HUES48 (cell line): ENCODE measurements at regions not wholly inside any gene's neighbourhood (a gene's known extent, or its start where the extent isn't known, plus 50 kb on each side); places are given as distances from the start of the nearest gene placed in this dataset.
"Not testable (repeated sequence)": the region's sequence is repeated elsewhere in the genome, so short reads cannot be mapped to it uniquely, and the experiment has no call there.

Experiments used
- H3K27ac ChIP-seq: one replicate; pipeline ENCODE4 v1.7.0; 2013; ENCODE audit warnings: low read depth, low read length, inconsistent platforms
- H3K27me3 ChIP-seq: 2 replicates; pipeline ENCODE4 v1.6.1; 2013; ENCODE audit warnings: mild to moderate bottlenecking, low read length; ENCODE audit not compliant: control insufficient read depth, insufficient read depth
- H3K36me3 ChIP-seq: 2 replicates; pipeline ENCODE4 v1.6.1; 2013; ENCODE audit warnings: low read length; ENCODE audit not compliant: control insufficient read depth, insufficient read depth
- H3K4me1 ChIP-seq: 2 replicates; pipeline ENCODE4 v1.6.1; 2013; ENCODE audit warnings: mild to moderate bottlenecking, low read length; ENCODE audit not compliant: control insufficient read depth, insufficient read depth
- H3K4me3 ChIP-seq: 2 replicates; pipeline ENCODE4 v1.5.1; 2013; ENCODE audit warnings: mild to moderate bottlenecking, low read depth, low read length
- H3K9ac ChIP-seq: 2 replicates; pipeline ENCODE4 v1.6.1; 2013; ENCODE audit warnings: mild to moderate bottlenecking, low read depth, low read length, moderate library complexity
- H3K9me3 ChIP-seq: 2 replicates; pipeline ENCODE4 v1.6.1; 2013; ENCODE audit warnings: low read length; ENCODE audit not compliant: control insufficient read depth, insufficient read depth

GRCh38 chr9:30925635-30926034 lies 1458.8 kb upstream of the ACO1 start:
- Histone ChIP-seq H3K36me3 (no peaks in the 10 kb centered on the region), H3K27ac (no peak overlapping the region), H3K9me3 (no peaks in the 10 kb centered on the region), H3K9ac (no peak overlapping the region), H3K4me3 (no peak overlapping the region), H3K27me3 (no peaks in the 10 kb centered on the region), H3K4me1 (no peaks in the 10 kb centered on the region)

DNA sequence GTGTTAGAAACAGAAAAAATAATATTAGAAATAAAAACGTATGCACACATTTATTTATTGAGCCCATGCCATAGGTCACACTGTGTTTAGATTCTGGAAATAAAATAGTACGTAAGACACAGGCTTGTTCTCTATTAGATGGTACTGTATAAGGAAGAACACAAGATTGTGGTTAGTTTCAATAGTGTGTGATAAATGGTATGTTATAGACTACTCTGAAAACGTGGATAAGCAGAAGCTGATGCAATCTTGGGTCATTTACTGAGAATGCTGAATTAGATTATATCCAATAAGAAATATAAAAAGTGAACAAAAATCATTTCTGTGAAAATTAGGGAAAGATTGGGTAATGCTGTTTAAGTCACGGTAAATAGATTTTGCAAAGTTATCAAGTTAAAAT lies 1456.4 kb upstream of the ACO1 start:
- no peaks in the 10 kb centered on the region for H3K36me3 ChIP-seq
- no peak overlapping the region for H3K4me3 ChIP-seq
- H3K27ac ChIP-seq = no peak overlapping the region
- H3K27me3 ChIP-seq = no peaks in the 10 kb centered on the region
- H3K9ac ChIP-seq = no peak overlapping the region
- no peaks in the 10 kb centered on the region for H3K4me1 ChIP-seq
- no peaks in the 10 kb centered on the region for H3K9me3 ChIP-seq

- Histone ChIP-seq H3K36me3 (no peaks in the 10 kb centered on the region), H3K4me3 (no peak overlapping the region), H3K9me3 (no peaks in the 10 kb centered on the region), H3K27ac (no peak overlapping the region), H3K27me3 (no peaks in the 10 kb centered on the region), H3K4me1 (no peaks in the 10 kb centered on the region), H3K9ac (no peak overlapping the region)
These were observed 1452.2 kb upstream of the ACO1 start for GRCh38 chr9:30932226-30932625.

- Histone ChIP-seq H3K36me3 (no peaks in the 10 kb centered on the region), H3K27ac (no peak overlapping the region), H3K4me1 (no peaks in the 10 kb centered on the region), H3K27me3 (no peaks in the 10 kb centered on the region), H3K9ac (no peak overlapping the region), H3K4me3 (no peak overlapping the region), H3K9me3 (no peaks in the 10 kb centered on the region)
These were observed 1448.7 kb upstream of the ACO1 start for GRCh38 chr9:30935730-30936129.

GRCh38 chr9:30937106-30937505 lies 1447.3 kb upstream of the ACO1 start:
- Histone ChIP-seq H3K4me3 (no peak overlapping the region), H3K4me1 (no peaks in the 10 kb centered on the region), H3K27ac (no peak overlapping the region), H3K9me3 (no peaks in the 10 kb centered on the region), H3K27me3 (no peaks in the 10 kb centered on the region), H3K9ac (no peak overlapping the region), H3K36me3 (no peaks in the 10 kb centered on the region)

DNA sequence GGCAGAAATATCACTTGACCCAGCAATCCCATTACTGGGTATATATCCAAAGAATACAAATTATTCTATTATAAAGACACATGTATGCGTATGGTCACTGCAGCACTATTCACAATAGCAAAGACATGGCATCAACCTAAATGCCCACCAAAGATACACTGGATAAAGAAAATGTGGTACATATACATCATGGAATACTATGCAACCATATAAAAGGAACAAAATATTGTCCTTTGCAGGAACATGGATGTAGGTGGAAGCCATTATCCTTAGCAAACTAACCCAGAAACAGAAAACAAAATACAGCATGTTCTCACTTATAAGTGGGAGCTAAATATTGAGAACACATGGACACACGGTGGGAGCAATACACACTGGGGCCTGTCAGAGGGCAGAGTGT lies 1441.6 kb upstream of the ACO1 start:
- not testable (repeated sequence) for H3K36me3 ChIP-seq, H3K27ac ChIP-seq, H3K9ac ChIP-seq, H3K4me3 ChIP-seq, H3K4me1 ChIP-seq, H3K27me3 ChIP-seq, H3K9me3 ChIP-seq

GRCh38 chr9:30943446-30944224 lies 1440.8 kb upstream of the ACO1 start:
- H3K9me3 ChIP-seq = no peaks in the 10 kb centered on the region
- no peaks in the 10 kb centered on the region for H3K27me3 ChIP-seq
- no peak overlapping the region for H3K9ac ChIP-seq
- no peaks in the 10 kb centered on the region for H3K4me1 ChIP-seq
- H3K4me3 ChIP-seq = no peak overlapping the region
- no peak overlapping the region for H3K27ac ChIP-seq
- H3K36me3 ChIP-seq = no peaks in the 10 kb centered on the region

DNA sequence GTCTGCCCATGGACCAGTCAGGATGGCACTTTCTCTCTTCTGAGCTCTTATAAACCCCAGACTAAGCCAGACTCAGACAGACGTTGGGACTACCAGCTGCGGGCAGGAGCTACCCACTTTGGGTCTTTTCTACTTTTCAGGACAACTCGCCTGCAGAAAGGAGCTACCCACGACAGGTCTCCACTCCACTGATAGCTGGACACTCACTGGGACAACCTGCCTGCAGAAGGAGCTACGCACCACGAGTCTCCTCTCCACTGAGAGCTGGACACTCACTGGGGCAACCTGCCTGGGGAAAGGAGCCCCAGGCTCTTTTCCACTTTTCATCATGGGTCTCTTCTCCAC lies 1440.2 kb upstream of the ACO1 start:
- H3K4me3 ChIP-seq = no peak overlapping the region
- H3K36me3 ChIP-seq = no peaks in the 10 kb centered on the region
- H3K9ac ChIP-seq = no peak overlapping the region
- H3K27me3 ChIP-seq = no peaks in the 10 kb centered on the region
- no peaks in the 10 kb centered on the region for H3K4me1 ChIP-seq
- no peaks in the 10 kb centered on the region for H3K9me3 ChIP-seq
- H3K27ac ChIP-seq = no peak overlapping the region

DNA sequence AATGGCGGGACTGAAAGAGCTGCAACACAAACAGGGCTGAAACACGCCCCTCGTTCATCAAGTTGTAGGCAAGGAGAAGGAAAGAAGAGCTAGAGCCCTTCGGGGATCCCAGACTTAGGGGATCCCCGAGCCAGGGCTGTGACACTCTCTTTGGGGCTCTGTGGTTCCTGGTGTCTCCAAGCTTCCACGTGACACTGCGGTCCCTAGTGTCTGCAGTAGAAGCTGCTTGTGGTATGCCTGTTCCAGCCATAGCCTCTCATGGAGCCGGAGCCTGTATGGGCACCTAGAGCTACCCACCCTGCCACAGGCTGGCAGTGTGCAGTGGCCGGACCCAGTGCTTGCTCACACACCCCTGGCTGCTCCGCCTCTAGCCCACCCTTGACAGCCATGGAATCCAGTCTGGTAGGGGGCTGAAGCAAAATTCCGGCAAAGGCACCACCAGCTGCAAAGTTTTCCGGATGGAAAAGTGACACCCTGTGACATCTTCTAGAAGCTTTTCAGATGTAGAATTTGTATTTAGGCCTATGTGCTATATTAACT lies 1439.6 kb upstream of the ACO1 start:
- Histone ChIP-seq H3K9ac (no peak overlapping the region), H3K4me1 (no peaks in the 10 kb centered on the region), H3K27ac (no peak overlapping the region), H3K36me3 (no peaks in the 10 kb centered on the region), H3K27me3 (no peaks in the 10 kb centered on the region), H3K9me3 (no peaks in the 10 kb centered on the region), H3K4me3 (no peak overlapping the region)

GRCh38 chr9:30964332-30964731 lies 1420.1 kb upstream of the ACO1 start:
- Histone ChIP-seq H3K36me3 (no peaks in the 10 kb centered on the region), H3K27me3 (no peaks in the 10 kb centered on the region), H3K4me3 (no peak overlapping the region), H3K27ac (no peak overlapping the region), H3K4me1 (no peaks in the 10 kb centered on the region), H3K9me3 (peaks cover 8% of the 10 kb centered on the region; the same call in 1 of the 2 replicates), H3K9ac (no peak overlapping the region)

DNA sequence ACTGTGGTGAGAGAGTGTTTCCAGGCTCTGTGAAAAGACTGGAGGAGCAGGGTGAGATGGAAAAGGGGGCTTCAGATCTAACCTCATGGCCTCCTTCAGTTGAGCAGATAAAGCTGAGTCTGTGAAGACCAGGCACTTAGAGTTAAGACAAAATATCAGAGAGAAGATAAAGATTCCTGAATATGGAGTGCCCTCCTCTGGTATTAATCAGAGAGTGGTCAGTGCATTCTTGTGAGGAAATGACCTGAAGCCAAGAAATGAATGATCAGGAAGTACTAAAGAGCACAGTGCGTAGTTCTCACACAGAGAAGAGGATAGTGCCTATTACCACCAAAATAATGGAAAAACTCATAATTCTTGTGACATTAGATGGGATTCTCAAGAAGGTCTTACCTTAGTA lies 1417.0 kb upstream of the ACO1 start:
- no peaks in the 10 kb centered on the region for H3K4me1 ChIP-seq
- no peak overlapping the region for H3K9ac ChIP-seq
- H3K4me3 ChIP-seq = no peak overlapping the region
- peaks cover 8% of the 10 kb centered on the region; the same call in 1 of the 2 replicates for H3K9me3 ChIP-seq
- H3K36me3 ChIP-seq = no peaks in the 10 kb centered on the region
- H3K27me3 ChIP-seq = no peaks in the 10 kb centered on the region
- H3K27ac ChIP-seq = no peak overlapping the region
